T-helper 1 cell (primary cell): ENCODE measurements at regions not wholly inside any gene's neighbourhood (a gene's known extent, or its start where the extent isn't known, plus 50 kb on each side); places are given as distances from the start of the nearest gene placed in this dataset.
"Not testable (repeated sequence)": the region's sequence is repeated elsewhere in the genome, so short reads cannot be mapped to it uniquely, and the experiment has no call there.

Experiments used
- DNase-seq, 5 donors: peaks; one replicate each; pipeline ENCODE4 v3.0.0-alpha.2; 2012 to 2020

DNA sequence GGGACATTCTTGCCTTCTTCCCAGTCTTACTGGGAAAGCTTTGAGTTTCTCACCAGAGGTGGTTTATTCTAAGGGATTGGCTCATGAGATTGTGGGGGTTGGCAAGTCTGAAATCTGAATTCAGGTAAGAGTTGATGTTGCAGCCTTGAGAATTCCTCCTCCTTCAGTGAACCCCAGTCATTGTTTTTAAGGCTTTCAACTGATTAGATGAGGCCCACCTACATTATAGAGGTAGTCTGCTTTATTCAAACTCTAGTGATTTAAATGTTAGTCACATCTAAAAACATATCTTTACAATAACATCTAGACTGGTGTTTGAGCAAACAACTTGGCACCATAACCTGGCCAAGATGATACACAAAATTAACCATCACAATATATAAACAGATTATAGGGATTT is 156.5 kb upstream of the MED14 start:
- DNase-seq, result no peak

DNA sequence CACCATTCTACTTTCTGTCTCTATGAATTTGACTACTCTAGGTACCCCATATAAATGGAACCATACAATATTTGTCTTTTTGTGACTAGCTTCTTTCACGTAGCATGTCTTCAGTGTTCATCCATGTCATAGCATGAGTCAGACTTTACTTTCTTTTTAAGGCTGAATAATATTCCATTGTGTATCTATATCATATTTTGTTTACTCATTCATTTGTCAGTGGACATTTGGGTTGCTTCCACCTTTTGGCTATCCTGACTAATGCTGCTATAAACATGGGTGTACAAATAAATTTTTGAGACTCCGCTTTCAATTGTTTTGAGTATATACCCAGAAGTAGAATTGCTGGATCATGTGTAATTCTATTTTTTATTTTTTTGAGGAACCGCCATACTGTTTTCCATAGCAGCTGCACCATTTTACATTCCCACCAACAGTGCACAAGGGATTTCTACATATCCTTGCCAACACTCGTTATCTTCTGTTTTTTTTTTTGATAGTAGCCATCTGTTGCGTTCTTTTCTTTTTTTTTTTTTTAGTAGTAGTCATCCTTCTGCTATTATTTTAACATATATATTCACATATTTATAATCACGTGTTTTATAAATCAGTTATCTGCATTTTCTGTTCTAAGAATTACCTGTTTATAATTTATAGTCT is 158.0 kb upstream of the MED14 start:
- no peak for DNase-seq

DNA sequence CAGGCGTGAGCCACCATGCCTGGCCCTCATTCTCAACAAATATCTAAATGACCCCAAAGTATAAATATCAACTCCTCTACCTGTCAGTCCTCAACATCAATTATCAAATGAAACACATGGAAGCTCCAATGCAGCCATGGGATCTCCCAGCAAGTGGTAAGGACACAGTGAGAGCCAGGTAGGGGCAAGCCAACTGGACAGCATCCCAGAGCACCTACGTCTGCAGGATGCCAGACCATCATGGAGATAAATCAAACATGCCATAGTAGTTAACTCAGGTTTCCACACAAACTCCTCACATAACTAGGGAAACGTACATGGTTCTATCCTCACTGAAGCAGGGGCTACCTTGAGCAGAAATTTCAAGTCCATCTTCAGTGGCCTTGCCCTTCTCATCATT is 159.9 kb upstream of the MED14 start:
- no peak for DNase-seq

DNA sequence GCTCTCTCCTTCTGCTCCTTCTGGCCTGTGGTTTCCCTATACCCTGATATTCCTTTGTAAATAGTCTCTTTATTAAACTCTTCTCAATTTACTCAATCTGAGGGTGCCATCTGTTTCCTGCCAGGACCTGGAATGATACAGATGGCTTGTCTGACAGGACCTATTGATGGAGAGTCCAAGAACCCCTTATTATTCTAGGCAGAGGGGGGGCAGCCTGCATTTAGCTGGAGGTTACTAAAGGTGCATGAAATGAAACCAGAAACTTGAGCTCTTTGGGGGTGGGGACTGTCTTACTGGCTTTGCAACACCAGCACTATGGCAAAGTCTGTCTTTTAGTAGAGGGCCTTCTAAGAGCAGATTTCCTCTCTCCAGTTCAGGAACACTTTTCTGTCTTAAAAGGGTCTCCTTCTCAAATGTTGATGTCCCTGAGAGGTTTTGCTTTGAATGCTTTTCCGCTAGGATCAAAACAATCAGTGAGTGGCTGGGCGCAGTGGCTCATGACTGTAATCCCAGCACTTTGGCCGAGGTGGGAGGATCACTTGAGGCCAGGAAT is 162.5 kb upstream of the MED14 start:
- DNase-seq, result no peak

DNA sequence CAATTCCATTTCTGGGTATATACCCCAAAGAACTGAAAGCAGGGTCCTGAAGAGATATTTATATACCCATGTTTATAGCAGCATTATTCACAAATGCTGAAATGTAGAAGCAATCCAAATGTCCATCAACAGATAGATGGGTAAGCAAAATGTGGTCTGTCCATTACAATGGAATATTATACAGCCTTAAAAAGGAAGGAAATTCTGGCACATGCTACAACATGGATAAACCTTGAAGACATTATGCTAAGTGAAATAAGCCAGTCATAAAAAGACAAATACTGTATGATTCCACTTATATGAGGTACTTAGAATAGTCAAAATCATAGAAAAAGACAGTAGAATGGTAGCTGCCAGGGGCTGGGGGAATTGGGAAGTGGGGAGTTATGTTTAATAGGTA is 169.4 kb upstream of the MED14 start:
- DNase-seq, result not testable (repeated sequence)

DNA sequence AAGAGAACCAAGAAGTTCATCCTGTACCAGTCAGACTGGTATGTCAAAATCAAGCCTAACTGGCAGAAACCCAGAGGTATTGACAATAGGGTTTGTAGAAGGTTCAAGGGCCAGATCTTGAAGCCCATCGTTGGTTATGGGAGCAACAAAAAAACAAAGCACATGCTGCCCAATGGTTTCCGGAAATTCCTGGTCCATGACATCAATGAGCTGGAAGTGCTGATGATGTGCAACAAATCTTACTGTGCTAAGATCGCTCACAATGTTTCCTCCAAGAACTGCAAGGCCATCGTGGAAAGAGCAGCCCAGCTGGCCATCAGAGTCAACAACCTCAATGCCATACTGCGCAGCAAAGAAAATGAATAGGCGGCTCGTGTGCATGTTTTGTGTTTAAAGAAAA is 172.7 kb upstream of the MED14 start:
- DNase-seq, result no peak

DNA sequence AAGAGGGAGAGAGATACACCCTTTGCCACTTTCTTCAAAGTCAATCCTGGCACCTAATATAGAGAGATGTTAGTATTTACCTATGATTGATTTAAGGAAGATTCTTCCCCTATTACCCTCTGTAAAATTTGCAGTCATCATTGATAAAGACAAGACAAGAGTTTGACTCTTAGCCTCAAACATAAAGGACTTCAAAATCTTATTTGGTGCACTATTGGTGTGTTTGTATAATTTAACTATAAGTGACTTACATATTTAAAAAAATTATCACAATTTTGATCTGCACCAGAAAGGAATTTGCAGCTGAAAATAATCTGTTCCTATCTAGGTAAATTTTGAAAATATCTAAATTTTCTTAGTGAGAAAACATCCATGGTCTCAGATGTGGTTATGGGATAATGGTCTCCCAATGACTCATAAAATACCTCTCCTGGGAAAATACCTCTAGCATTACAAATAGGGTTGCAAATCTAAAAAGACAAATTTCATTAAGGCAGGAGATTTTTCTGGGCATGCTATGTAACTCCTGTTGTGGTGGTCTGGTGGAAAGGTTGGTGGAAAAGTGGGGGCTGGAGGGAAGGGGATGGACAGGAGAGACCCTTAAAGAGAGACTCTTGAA is 173.6 kb upstream of the MED14 start:
- DNase-seq, result no peak

DNA sequence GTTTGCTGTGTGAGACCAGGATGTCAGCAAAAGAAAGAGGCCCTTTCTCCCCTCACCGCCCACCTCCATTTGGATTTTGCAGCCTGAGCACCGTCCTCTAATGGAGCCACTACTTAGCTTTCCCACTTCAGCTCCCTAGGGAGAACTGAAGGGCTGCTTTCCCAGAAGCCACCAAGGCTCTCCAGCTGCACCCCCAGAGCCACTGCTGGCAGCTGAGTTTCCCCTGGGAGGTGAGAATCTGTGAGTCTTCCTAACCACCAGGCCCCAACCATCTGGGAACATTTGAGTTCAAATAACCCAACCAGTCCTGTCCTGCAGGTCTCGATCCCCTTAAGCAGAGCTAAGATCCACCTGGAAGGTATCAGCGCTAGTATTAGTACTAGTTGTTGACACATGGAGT is 173.1 kb upstream of the USP9X start:
- DNase-seq, result no peak

DNA sequence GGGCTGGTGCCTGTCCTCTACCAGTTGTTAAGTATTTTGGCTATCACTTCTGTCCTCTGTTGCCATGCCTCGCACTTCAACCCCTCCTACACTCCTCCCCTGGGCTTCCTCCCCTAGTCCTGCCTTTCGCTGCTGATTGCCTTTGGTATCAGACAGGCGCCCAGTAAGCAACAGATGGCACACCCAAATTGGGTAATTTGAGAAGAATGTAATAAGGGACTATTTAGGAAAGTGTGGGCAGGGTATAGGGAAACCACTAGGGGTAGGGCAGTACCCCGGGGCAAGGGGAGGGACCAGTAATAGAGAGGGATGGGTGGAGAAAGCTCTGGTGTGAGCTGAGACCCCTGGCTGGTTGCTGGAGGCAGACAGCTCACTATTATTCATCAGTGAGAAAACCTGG is 172.7 kb upstream of the USP9X start:
- DNase-seq, result no peak

DNA sequence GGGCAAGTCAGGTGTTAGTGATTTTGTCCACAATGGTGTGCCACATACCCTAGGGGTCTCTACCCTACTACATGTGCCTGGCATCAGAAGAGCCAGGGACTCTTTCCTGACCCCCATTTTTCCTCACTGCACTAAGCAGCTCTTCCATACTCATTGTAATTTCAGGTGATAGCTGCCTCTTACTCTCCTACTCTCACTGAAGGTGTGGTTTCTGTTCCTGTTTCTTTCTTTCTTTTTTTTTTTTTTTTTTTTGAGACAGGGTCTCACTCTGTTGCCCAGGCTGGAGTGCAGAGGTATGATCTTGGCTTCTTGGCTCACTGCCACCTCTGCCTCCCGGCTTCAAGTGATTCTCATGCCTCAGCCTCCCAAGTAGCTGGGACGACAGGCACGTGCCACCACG is 164.9 kb upstream of the USP9X start:
- no peak for DNase-seq

DNA sequence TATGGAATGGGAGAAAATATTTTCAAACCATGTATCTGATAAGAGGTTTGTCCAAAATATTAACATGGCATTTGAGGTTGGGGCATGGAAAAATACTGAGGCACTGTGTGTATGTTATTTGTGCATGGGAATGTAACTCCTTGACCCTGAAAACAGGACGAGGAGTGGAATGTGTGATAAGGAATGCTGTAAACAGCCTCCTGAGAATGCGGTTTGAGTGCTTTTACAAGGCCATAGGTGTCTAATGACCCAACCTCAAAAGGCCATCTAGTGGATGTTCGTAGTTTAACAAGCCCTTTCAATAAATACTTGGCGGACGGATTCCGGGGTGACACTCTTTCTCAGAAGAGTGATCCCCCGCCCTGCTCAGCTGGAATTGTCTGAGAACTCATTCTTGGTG is 162.9 kb upstream of the USP9X start:
- no peak for DNase-seq

DNA sequence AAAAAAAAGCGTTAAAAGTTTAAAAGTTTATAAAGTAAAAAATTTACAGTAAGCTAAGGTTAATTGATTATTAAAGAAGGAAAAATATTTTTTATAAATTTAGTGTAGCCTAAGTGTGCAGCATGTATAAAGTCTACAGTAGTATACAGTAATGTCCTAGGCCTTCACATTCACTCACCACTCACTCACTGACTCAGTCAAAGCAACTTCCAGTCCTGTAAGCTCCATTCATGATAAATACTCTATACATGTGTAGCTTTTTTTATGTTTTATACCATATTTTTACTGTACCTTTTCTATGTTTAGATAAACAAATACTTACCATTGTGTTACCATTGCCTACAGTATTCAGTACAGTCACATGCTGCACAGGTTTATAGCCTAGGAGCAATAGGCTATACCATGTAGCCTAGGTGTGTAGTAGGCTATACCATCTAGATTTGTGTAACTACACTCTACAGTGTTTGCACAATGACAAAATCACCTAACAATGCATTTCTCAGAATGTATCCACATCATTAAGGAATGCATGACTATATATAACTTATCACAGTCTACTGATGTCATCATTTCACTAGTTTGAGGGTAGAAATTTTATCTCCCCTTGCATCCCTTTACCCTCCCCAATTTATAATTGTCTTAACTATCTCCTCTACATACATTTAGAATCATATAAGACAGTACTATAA is 158.4 kb upstream of the USP9X start:
- not testable (repeated sequence) for DNase-seq

DNA sequence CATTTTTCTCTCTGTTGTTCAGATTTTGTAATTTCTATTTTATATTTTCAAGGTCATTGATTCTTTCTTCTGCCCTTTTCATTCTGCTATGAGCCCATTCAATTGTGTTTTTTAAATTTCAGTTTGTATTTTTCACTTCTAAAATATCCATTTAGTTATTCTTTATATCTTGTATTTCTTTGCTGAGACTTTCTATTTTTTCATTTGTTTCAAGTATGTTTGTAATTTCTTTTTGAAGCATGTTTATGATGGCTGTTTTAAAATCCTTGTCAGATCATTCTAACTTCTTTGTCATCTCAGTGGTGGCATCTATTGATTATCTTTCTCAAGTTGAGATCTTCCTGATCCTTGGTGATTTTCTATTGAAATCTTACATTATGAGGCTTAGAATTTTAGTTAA is 157.2 kb upstream of the USP9X start:
- DNase-seq, result no peak

DNA sequence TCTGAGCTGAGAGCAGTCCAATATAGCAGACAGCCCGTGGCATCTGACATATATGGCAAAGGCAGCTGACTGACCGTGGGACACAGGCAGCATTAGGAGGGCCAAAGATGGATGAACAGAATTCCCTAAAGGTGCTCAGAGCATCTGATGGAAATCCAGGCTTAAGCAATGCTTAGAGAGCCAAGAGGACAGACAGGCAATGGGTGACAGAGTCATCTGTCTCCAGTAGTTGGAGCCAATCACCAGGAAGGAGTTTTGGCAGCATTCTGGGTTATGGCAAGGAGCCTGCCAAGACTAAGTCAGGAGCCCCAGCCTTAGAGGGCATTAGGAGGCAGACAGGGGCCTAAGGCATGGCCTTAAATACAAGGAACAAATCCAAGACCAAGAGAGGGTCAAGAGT is 153.3 kb upstream of the USP9X start:
- no peak for DNase-seq

DNA sequence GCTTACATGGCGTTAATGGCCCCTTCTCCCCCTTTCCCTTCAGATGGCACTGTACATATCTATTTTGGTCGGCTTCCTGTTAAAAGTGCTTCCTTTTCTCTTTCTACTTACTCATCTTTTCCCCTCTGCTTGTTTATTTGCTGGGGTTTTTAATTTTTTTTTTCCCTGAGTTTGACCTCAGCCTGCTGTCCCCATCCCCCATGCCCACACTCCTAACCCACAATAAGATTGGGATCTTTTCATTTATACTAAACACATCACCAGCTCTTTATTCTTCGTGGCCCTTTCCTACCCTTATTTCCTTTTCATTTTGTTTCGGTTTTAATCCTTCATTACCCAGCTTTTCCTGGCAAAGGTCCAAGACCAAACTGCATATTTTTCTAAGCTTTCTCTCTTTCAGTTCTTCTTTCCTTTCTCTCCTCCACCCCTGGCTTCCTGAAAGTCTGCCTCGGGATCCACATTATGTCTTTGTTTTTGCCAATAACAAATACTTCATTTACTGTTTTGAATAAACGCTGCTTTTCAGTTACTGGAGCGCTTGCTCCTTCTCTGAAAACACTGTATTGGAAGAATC is 152.0 kb upstream of the USP9X start:
- peak in 2 of 5 donors; percentile 4 to 14 for DNase-seq

DNA sequence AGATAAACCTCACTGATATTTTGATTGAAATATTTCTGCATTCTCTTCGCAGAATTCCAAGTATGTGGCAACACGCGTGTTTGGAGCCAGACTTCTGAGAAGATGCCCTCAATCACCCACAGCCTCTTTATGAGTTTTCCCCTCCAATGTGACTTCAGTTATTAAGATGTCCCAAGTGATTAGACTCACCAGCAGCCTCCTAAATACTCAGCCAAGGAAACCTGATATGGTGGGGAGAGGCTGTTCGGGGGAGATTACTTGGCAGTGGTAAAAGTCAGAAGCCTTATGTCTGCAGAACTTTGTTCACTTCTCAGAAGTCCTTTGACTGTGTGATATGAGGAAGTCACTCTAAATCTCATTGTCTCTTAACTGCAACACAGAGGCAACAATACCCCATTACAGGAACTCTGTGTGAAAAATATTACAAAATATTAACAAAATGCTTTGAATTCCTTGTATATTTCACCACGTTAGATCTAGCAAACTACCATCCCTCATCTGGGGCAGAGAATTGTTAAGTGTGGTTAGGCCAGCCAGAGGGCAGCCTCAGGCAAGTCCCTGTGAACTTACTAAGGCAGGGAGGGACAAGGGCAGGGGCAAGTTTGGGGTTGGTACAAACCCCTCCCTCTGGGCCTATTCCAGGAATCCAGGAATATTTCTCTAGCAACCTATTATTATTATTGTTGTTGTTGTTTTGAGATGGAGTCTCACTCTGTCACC is 151.4 kb upstream of the USP9X start:
- no peak for DNase-seq

DNA sequence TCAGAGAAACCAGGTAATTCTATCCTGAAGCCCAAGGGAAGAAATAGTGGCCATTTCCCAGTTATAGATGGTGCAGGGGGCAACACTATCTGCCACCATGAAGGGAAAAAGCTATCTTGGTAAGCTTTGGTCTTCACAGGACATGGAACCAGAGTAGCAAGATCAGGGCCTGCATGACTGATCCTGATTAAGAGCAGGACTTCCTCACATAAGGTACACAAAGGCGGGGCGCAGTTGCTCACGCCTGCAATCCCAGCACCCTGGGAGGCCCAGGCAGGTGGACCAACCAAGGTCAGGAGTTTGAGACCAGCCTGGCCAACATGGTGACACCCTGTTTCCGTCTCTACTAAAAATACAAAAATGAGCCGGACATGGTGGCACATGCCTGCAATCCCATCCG is 148.4 kb upstream of the USP9X start:
- no peak for DNase-seq

DNA sequence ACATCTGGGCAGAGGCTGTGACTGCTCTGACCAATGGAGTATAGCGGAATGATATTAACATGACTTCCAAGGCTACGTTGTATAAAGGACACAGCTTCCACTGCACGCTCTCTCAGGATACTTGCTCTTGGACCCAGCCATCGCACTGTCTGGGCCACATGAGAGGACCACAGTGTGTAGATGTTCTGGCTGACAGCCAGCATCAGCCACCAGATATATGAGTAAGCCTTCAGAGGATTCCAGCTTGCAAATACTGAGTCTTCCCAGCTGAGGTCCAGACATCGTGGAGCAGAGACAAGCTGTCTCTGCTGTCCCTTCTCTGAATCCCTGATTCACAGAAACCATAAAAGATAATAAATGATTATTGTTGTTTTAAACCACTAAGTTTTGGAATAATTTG is 146.8 kb upstream of the USP9X start:
- DNase-seq, result no peak

DNA sequence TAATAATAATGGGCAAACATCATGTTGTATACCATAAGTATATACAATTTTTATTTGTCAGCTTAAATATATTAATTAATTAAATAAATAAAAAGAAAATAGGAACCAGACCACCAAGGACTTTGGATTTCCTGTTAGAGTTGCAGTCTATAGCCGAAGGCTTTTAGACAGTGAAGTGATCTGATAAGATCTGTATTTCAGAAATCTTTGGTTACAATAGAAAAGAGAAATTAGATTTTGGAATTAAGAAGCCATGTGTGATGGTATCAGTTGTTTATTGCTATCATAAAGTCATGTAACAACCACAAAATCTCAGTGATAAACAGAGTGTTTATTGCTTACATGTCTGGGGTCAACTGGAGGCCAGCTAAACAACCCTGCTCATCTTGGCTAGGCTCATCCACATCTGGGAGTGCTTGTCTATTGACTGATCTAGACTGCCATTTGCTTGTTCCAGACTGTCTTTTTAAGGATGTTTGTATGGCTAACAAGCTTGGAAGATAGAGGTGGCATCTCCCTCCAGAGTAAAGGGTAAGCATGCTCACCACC is 142.1 kb upstream of the USP9X start:
- DNase-seq, result no peak

DNA sequence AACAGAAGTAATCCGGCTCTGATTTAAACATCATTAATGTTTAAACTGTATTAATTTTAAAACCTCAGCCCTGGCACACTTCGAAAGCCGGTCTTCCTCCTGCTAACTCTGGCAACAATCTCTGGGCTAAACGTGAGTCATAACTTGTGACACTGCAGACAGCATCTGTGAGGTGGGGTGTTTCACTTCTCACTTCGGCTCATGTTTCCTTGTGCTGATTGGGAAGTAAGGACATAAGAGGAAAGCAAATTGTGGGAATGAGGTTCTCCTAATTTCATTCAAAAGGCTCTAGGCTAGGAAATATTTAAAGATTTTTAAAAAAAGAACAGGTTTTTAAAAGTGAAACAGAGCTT is 139.9 kb upstream of the USP9X start:
- DNase-seq, result no peak

DNA sequence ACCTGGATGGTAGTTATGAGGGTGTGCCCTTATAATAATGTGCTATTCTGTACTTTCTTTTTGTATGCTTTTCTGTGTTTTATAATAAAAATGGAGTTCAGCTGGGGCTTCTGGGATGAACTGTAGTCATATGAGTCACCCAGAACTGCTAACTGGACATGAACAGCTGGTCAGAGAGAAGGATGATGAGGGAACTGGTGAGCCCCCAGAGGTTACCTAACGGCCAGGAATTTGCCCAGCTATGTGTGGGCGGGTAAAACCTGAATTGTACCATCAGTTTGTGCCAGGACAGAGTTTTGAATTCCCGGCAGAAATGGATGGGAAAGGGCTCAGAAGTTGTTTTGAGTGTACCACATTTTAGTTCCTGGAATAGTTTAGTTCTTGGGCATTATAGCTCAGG is 138.0 kb upstream of the USP9X start:
- no peak for DNase-seq

DNA sequence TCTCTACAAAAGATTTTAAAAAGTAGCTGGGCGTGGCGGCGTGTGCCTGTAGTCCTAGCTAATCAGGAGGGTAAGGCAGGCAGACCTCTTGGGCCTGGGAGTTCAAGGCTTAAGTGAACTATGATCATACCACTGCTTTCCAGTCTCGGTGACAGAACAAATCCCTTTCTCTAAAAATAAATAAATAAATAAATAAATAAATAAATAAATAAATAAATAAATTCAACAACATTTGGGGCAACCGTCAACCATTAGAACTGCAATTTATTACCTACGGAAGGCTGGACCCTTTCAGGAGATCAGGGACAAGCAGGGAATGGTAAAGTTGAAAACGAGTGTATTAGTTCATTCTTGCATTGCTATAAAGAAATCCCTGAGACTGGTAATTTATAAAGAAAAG is 136.2 kb upstream of the USP9X start:
- DNase-seq, result no peak

DNA sequence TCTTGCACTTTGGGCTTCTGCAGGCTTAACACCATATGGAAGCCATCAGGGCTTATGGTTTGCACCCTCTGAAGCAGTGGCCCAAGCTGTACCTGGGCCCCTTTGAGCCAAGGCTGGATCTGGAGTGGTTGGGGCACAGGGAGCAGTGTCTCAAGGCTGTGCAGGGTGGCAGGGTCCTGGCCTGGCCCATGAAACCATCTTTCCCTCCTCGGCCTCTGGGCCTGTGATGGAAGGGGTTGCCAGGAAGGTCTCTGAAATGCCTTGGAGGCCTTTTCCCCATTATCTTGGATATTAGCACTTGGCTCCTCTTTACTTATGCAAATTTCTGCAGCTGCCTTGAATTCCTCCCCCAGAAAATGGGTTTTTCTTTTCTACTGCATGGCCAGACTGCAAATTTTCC is 134.7 kb upstream of the USP9X start:
- DNase-seq, result no peak
